GM12873 (cell line): ENCODE measurements at regions not wholly inside any gene's neighbourhood (a gene's known extent, or its start where the extent isn't known, plus 50 kb on each side); places are given as distances from the start of the nearest gene placed in this dataset.

Experiments
- CTCF ChIP-seq: IDR thresholded peaks from 2 replicates; pipeline ENCODE4 v1.5.1; 2012; ENCODE audit warnings: low read depth, mild to moderate bottlenecking, moderate library complexity, low read length, control low read depth; ENCODE audit not compliant: insufficient read depth; ENCODE audit errors: missing control alignments

- no peak for TF ChIP-seq CTCF
These were observed 384.4 kb upstream of the AUTS2 start for GRCh38 chr7:69213878-69214277.

- no peak for TF ChIP-seq CTCF
These were observed 380.5 kb upstream of the AUTS2 start for GRCh38 chr7:69217516-69218350.

- TF ChIP-seq CTCF = no peak
These were observed 379.7 kb upstream of the AUTS2 start for GRCh38 chr7:69218576-69218975.

- no peak for TF ChIP-seq CTCF
These were observed 378.9 kb upstream of the AUTS2 start for GRCh38 chr7:69219381-69219780.

- TF ChIP-seq CTCF = no peak
These were observed 372.9 kb upstream of the AUTS2 start for GRCh38 chr7:69225259-69225943.

GRCh38 chr7:69228212-69228811 lies 370.0 kb upstream of the AUTS2 start:
- no peak for TF ChIP-seq CTCF
